Ovary (tissue), 3 donors: ENCODE measurements at regions not wholly inside any gene's neighbourhood (a gene's known extent, or its start where the extent isn't known, plus 50 kb on each side); places are given as distances from the start of the nearest gene placed in this dataset.

Source experiments
- POLR2A ChIP-seq: fragments of 450-650 bp; IDR thresholded peaks from one replicate; pipeline ENCODE4 v1.6.1; 2017; ENCODE audit warnings: antibody characterized with exemption, mild to moderate bottlenecking, moderate library complexity
- TF ChIP-seq, protein P1 (sequence below), 3 donors: fragments of 450-650 bp in 2 of 3; fragments of 200-600 bp in 1 of 3; IDR thresholded peaks; one replicate each; pipeline versions ENCODE4 v1.5.1 to v1.8.0; 2016 to 2022; ENCODE audit warnings: antibody characterized with exemption in 3 of 3, mild to moderate bottlenecking in 1 of 3
- donor health status: DM: no; HTN: no; CAD: no.

DNA sequence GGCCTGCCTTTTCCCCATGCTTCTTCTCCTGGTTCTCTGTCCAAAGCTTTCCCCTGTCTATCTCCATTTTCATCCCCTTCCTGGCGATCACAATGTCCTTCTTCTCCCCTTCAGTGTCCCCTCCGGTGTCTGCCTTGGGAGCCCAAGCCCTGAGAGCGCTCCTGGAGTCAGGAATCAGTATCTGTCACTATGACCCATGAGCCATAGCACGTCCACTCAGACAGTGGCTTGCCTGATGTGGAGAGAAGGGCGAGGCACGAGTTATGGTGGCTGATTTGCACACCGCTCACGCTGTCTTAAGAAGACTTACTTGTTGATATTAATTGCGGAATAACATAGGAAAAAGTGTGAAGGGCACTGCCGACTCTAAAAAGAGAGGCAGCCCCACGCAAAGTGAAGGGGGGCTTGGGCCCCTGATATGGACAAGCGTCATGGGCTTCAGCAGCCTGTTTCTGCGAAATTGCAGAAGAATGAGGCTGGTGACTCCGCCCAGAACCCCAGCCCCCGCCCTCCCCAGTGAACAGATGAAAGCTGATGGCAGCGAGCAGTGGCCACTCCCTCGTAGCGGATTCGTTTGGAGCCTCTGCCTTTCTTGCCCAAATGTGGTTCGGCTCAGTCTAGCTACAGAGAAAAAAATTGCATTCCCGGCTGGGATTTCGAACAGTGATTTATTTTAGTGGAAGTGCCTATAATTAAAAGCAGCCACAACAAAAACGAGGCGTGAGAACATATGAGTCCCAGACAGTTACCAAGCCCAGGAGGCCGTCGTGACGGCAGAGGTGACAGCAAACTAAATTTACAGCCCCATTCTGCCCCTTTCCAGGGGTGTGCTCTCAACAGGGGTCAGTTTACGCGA, 149.8 kb downstream of the ICE1 start:
- TF ChIP-seq, protein P1, sequence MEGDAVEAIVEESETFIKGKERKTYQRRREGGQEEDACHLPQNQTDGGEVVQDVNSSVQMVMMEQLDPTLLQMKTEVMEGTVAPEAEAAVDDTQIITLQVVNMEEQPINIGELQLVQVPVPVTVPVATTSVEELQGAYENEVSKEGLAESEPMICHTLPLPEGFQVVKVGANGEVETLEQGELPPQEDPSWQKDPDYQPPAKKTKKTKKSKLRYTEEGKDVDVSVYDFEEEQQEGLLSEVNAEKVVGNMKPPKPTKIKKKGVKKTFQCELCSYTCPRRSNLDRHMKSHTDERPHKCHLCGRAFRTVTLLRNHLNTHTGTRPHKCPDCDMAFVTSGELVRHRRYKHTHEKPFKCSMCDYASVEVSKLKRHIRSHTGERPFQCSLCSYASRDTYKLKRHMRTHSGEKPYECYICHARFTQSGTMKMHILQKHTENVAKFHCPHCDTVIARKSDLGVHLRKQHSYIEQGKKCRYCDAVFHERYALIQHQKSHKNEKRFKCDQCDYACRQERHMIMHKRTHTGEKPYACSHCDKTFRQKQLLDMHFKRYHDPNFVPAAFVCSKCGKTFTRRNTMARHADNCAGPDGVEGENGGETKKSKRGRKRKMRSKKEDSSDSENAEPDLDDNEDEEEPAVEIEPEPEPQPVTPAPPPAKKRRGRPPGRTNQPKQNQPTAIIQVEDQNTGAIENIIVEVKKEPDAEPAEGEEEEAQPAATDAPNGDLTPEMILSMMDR (IDR thresholded peaks at IDR 0.05): no peak
- no peak for TF ChIP-seq POLR2A
